ENCODE measurements at regions not wholly inside any gene's neighbourhood (a gene's known extent, or its start where the extent isn't known, plus 50 kb on each side); places are given as distances from the start of the nearest gene placed in this dataset.

DNA sequence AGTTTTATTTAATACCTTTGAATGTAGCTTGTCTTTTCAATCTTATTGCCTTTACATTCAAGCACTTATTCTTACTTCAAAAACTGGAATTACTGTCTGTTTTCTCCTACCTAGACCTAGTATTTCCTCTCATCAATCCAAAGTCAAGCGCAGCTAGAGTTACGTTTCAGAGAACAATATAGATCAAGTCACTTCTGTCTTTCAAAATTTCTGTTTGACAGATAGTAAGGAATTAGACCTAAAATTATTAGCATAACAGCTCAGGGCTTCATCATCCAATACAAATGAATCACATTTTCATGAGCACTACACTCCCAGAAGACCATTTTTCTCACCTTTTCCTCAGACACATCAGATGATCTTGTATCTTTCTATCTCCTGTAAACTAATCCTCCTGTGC, 170.6 kb downstream of the CCDC59 start:
- Mint-ChIP-seq H3K27me3 (no peaks in the 10 kb centered on the region), H3K36me3 (peaks cover 7% of the 10 kb centered on the region), H3K4me1 (ENCODE audit: low read depth in 2 of 2) (no peaks in the 10 kb centered on the region), H3K4me3 (no peak overlapping the region), H3K9me3 (peaks cover 18% of the 10 kb centered on the region), H3K27ac (no peak overlapping the region)
- DNase-seq (ENCODE audit: low spot score) (no peak), ATAC-seq (no peak)

DNA sequence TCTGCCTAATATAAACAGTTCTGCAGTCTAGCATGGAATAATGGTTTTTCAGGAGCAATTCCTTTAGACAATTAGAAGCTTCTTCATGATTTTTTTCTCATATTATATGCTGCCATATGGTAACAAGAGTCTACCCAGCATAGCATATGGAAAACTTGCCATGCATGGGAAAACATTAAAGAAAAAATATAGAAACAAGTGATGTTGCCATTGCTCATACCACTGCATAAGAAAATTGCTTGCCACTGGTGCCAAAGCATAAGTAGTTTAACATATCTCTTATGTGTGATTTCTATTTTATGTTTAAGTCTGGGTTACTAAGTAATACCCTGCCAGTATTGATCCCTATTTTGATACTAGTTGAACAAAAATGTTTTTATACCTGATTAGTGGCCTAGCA, 171.2 kb downstream of the CCDC59 start:
- DNase-seq (ENCODE audit: low spot score) (no peak), ATAC-seq (no peak)
- H3K27me3 Mint-ChIP-seq: no peaks in the 10 kb centered on the region
- H3K36me3 Mint-ChIP-seq: peaks cover 7% of the 10 kb centered on the region
- H3K9me3 Mint-ChIP-seq: peaks cover 17% of the 10 kb centered on the region
- H3K27ac Mint-ChIP-seq: no peak overlapping the region
- H3K4me3 Mint-ChIP-seq: no peak overlapping the region
- H3K4me1 Mint-ChIP-seq (ENCODE audit: low read depth in 2 of 2): no peaks in the 10 kb centered on the region

DNA sequence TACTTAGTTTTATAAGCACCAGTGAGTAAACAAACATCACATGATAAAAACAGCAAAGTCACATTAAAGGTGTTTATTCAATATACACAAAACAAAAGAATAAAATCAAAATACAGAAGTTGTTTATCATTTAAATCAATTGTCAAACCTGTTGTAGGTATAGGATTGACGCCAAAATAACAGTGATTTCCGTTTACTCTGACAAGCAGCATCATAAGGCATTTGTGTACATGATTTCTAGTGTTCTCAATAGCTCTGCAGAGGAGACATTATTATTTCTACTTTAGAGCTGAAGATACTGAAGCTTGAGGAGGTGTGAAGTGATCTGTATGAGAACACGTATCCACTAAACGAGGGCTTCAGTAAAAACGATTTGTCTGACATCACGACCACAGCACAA, 171.9 kb downstream of the CCDC59 start:
- Mint-ChIP-seq H3K9me3 (peaks cover 15% of the 10 kb centered on the region), H3K27me3 (no peaks in the 10 kb centered on the region), H3K36me3 (peaks cover 7% of the 10 kb centered on the region), H3K4me3 (no peak overlapping the region), H3K4me1 (ENCODE audit: low read depth in 2 of 2) (no peaks in the 10 kb centered on the region), H3K27ac (no peak overlapping the region)
- no peak for DNase-seq (ENCODE audit: low spot score)
- ATAC-seq: no peak

DNA sequence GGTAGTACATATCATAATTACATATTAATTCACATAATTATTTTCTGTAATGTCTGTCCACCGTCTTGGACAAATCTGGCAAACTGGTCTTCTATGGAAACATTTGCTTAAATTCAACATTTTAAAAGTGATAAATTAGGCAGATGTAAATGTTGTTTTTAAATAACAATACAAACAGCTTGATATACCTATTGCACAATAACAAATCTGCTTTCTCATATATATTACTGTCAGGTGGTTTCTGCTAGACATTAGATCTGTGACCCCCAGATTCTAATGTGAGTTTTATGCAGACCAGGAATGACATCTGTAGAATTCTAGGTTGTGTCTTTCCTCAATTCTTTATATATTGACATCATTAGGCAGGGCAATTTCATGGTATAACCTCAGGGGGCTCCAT, 173.3 kb downstream of the CCDC59 start:
- Mint-ChIP-seq H3K27ac (no peak overlapping the region), H3K9me3 (peaks cover 11% of the 10 kb centered on the region), H3K27me3 (no peaks in the 10 kb centered on the region), H3K4me1 (ENCODE audit: low read depth in 2 of 2) (no peaks in the 10 kb centered on the region), H3K36me3 (peaks cover 7% of the 10 kb centered on the region), H3K4me3 (no peak overlapping the region)
- no peak for ATAC-seq
- DNase-seq (ENCODE audit: low spot score): no peak

DNA sequence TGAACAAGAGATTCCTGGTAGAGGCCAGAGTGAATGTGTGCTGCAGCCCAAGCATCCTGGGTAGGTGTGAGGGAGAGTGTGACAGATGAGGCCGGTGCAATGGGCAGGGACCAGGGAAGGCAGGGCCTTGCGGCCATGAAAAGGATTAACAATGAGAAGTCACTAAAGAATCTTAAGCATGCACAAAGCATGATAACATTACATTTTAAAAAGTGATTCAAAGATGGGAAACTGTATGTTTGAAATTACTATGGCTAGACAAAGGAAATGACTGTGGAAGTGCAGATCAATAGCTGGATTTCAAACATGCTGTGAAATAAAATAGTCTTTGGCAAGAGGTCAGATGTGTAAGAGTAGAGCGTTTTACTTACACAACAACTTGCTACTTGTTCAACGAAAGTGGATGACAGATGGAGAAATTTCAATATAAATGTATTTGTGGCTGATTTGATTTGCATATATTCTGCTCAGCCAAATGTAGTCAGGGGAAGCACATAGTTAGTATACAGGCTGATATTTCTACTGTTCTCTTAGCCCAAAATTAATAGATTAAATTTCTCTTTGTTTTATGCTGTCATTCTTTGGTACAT, 175.5 kb downstream of the CCDC59 start:
- peaks cover 9% of the 10 kb centered on the region for H3K9me3 Mint-ChIP-seq
- no peak for DNase-seq (ENCODE audit: low spot score)
- no peak for ATAC-seq
- no peak overlapping the region for H3K4me3 Mint-ChIP-seq
- H3K27ac Mint-ChIP-seq: no peak overlapping the region
- no peaks in the 10 kb centered on the region for H3K27me3 Mint-ChIP-seq
- H3K36me3 Mint-ChIP-seq: peaks cover 2% of the 10 kb centered on the region
- H3K4me1 Mint-ChIP-seq (ENCODE audit: low read depth in 2 of 2): no peaks in the 10 kb centered on the region

DNA sequence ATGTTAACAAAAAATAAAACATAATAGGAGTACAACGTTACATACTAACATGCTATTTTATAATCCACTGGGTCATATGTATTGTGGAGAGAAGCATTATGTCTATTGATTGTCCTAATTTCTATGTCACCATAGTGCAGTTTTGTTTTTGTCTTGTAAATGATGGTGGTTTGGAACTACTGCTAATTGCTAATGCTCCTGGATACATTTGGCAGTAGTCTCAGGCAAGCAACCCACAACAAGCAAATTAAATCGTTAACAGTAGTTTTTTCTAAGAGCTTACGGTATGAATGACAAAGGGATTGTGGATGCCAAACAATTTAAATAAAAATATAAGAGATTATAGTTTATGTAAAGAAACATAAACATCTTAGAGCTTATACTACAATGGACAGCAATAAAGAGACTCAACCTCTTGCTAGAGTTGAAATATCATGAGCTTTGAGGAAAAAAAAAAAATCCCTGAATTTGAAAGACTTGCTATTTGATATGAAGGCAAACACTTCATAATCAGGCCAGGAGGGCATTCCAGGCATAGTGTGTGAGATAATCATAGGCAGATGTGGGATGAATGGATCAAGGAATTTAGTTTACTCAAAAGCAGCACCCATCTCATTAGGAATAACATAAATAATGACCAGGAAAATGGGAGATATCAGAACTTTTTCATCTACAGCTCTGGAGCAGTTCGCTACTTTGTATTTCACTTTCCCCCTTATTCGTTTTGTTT, 181.3 kb downstream of the CCDC59 start:
- H3K27me3 Mint-ChIP-seq: no peaks in the 10 kb centered on the region
- no peak overlapping the region for H3K27ac Mint-ChIP-seq
- no peaks in the 10 kb centered on the region for H3K4me1 Mint-ChIP-seq (ENCODE audit: low read depth in 2 of 2)
- H3K4me3 Mint-ChIP-seq: no peak overlapping the region
- H3K36me3 Mint-ChIP-seq: no peaks in the 10 kb centered on the region
- DNase-seq (ENCODE audit: low spot score) (no peak), ATAC-seq (no peak)
- peaks cover 6% of the 10 kb centered on the region for H3K9me3 Mint-ChIP-seq

DNA sequence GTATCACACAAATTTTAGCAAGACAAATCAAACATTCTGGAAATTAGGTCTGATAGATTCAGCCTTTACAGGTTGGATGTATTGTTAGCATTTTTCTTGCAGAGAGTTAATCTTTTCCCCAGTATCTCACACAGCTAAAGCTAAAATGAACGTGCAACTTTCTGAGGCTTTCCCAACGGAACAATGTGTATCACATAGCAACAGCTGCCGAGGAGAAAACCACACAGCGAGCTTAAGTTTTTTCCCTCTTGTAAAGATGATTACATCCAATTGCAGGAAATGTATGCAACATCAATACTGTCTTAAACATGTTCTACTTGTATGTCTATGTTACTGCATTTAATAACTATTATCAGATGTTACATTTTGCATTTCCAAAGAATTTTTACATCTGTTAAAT, 182.2 kb downstream of the CCDC59 start:
- H3K36me3 Mint-ChIP-seq: no peaks in the 10 kb centered on the region
- peaks cover 6% of the 10 kb centered on the region for H3K9me3 Mint-ChIP-seq
- DNase-seq (ENCODE audit: low spot score) (no peak), ATAC-seq (no peak)
- H3K27me3 Mint-ChIP-seq: no peaks in the 10 kb centered on the region
- H3K4me1 Mint-ChIP-seq (ENCODE audit: low read depth in 2 of 2): no peaks in the 10 kb centered on the region
- no peak overlapping the region for H3K4me3 Mint-ChIP-seq
- H3K27ac Mint-ChIP-seq: no peak overlapping the region

DNA sequence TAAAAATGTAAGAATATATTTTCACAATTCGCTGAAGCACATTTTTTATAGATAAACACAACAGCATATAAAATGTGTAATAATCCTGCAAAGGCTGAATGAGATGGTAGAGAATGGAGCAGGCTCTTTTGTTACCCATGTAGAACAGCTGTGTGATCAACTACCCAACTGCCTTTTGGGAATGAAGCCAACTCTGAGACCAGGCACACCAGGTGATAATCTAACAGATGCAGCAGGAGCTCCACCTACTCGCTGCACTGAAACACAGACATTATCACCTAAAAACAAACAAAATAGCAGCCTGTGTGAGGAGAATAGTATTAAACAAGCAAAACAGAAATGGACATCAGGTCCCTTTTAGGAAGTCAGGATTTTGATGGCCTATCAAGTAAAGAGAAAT, 183.3 kb downstream of the CCDC59 start:
- no peak overlapping the region for H3K27ac Mint-ChIP-seq
- ATAC-seq: no peak
- no peaks in the 10 kb centered on the region for H3K4me1 Mint-ChIP-seq (ENCODE audit: low read depth in 2 of 2)
- H3K27me3 Mint-ChIP-seq: no peaks in the 10 kb centered on the region
- no peaks in the 10 kb centered on the region for H3K36me3 Mint-ChIP-seq
- H3K9me3 Mint-ChIP-seq: peaks cover 11% of the 10 kb centered on the region
- no peak overlapping the region for H3K4me3 Mint-ChIP-seq
- no peak for DNase-seq (ENCODE audit: low spot score)

DNA sequence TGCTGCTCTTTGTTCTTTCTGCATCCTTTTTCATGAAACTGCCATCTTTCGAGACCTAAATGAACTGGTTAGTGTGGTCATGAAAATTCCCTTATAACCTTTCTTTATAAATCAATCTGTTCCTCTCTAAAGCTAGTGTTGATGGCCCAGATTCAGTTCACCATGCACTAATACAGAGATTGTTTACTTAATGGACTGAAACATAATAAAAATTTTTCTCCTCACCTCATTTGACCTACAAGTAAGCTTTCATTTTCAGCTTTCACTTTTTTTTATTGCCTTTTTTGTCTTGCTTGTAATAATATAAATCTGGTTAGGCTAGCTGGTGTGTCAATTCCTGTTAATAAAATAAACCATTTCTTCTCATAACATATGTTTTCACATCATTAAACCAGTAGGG, 183.8 kb downstream of the CCDC59 start:
- Mint-ChIP-seq H3K4me3 (no peak overlapping the region), H3K27ac (no peak overlapping the region), H3K9me3 (peaks cover 11% of the 10 kb centered on the region), H3K4me1 (ENCODE audit: low read depth in 2 of 2) (no peaks in the 10 kb centered on the region), H3K36me3 (no peaks in the 10 kb centered on the region), H3K27me3 (no peaks in the 10 kb centered on the region)
- ATAC-seq (no peak), DNase-seq (ENCODE audit: low spot score) (no peak)

DNA sequence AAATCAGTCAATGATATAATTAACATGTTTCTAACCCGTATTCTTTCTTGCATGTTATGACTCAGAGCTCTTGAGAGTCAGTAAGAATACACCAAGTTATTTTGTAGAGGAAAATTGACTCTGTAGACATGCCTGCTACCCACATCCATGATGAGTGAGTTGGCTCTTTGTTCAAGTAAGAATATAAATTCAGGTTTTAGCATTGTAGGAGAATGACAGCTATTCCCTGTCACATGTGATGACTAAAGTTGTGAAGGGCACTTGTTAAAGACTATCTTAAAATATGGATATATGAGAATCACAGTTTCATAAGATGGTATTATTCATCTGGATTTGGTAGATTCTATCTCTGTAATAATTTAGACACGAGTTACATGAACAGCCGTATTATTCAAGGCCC, 209.1 kb downstream of the CCDC59 start:
- Mint-ChIP-seq H3K36me3 (no peaks in the 10 kb centered on the region), H3K27me3 (no peaks in the 10 kb centered on the region), H3K4me3 (no peak overlapping the region), H3K27ac (no peak overlapping the region), H3K4me1 (ENCODE audit: low read depth in 2 of 2) (no peaks in the 10 kb centered on the region), H3K9me3 (peaks cover 5% of the 10 kb centered on the region)
- DNase-seq (ENCODE audit: low spot score): no peak
- ATAC-seq: no peak

DNA sequence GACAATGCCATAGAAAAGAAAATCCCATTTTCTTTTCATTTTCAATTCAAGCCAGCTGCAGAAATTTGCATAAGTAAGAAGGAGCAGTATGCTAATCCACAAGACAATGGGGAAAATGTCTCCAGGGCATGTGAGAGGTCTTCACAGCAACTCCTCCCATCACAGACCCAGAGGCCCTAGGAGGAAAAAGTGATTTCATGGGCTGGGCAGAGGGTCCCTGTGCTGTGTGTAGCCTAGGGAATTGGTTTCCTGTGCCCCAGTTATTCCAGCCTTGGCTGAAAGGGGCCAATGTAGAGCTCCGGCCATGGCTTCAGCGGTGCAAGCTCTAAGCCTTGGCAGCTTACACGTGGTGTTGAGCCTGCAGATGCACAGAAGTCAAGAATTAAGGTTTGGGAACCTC, 211.4 kb downstream of the CCDC59 start:
- Mint-ChIP-seq H3K4me3 (no peak overlapping the region), H3K9me3 (peaks cover 5% of the 10 kb centered on the region), H3K4me1 (ENCODE audit: low read depth in 2 of 2) (no peaks in the 10 kb centered on the region), H3K27ac (no peak overlapping the region), H3K27me3 (no peaks in the 10 kb centered on the region), H3K36me3 (no peaks in the 10 kb centered on the region)
- no peak for DNase-seq (ENCODE audit: low spot score)
- ATAC-seq: no peak

DNA sequence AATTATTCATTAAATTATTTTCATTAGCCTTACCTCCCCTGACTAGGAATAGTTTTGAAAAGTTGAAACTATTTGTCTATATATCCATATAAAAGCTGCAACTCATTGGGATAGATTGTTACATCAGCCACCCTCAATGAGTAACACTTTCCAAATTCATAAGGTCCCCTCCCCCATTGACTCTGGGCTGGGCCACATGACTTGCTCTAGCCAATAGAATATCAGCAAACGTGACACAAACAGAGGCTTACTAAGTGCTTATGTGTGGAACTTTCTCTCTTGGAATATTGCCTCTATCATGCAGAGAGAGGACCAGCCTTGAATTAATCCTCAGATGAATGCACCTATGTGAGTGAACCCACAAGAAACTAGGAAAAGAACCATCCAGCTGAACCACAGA, 213.7 kb downstream of the CCDC59 start:
- no peak for DNase-seq (ENCODE audit: low spot score)
- H3K27me3 Mint-ChIP-seq: no peaks in the 10 kb centered on the region
- ATAC-seq: no peak
- H3K36me3 Mint-ChIP-seq: no peaks in the 10 kb centered on the region
- peaks cover 5% of the 10 kb centered on the region for H3K9me3 Mint-ChIP-seq
- H3K4me1 Mint-ChIP-seq (ENCODE audit: low read depth in 2 of 2): no peaks in the 10 kb centered on the region
- no peak overlapping the region for H3K27ac Mint-ChIP-seq
- H3K4me3 Mint-ChIP-seq: no peak overlapping the region

DNA sequence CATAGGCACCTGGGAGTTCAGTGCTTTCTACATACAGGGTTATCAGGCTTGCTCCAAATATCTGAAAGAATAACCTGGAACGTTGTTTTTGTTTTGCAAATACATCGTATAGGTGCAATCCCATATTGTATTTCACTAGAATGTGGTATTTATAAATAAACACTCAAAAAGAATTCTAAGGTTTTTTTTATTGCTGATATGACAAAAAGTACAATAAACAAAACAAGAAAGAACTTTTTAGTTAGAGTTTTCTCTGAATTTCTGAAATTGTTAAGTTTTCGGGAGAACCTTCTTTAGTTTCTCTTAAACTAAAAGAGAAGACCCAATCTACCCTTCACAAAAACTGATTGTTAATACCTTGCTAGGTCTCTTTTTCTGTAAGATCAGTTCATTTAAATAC, 225.8 kb downstream of the CCDC59 start:
- H3K36me3 Mint-ChIP-seq: no peaks in the 10 kb centered on the region
- ATAC-seq (no peak), DNase-seq (ENCODE audit: low spot score) (no peak)
- peaks cover 4% of the 10 kb centered on the region for H3K9me3 Mint-ChIP-seq
- H3K4me3 Mint-ChIP-seq: no peak overlapping the region
- H3K4me1 Mint-ChIP-seq (ENCODE audit: low read depth in 2 of 2): no peaks in the 10 kb centered on the region
- H3K27me3 Mint-ChIP-seq: no peaks in the 10 kb centered on the region
- H3K27ac Mint-ChIP-seq: no peak overlapping the region

DNA sequence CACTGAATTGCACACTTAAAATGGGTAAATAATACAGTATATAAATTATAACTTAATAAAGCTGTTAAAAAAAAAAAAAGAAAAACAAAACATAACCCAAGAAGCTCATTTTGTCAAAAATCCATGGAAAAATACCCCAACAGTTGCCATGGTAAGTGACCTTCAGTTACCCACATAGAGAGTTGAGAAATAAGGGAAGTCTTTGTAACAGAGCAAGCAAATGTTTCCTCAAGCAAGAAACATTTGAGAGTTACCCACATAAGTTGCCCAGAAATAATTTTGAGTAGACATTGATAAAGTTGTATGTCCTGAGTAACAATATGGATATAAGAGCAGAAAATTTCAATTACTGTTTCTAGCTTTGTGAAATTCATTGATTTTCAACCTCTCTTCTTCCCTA, 227.4 kb downstream of the CCDC59 start:
- Mint-ChIP-seq H3K36me3 (no peaks in the 10 kb centered on the region), H3K9me3 (no peaks in the 10 kb centered on the region), H3K27me3 (no peaks in the 10 kb centered on the region), H3K4me3 (no peak overlapping the region), H3K27ac (no peak overlapping the region), H3K4me1 (ENCODE audit: low read depth in 2 of 2) (no peaks in the 10 kb centered on the region)
- no peak for DNase-seq (ENCODE audit: low spot score)
- ATAC-seq: no peak
